Activated naive CD4-positive, alpha-beta T cell treated with Interleukin-2 at 50 U/mL for 16 hours (primary cell): ENCODE measurements at regions not wholly inside any gene's neighbourhood (a gene's known extent, or its start where the extent isn't known, plus 50 kb on each side); places are given as distances from the start of the nearest gene placed in this dataset.
"Not testable (repeated sequence)": the region's sequence is repeated elsewhere in the genome, so short reads cannot be mapped to it uniquely, and the experiment has no call there.

Experiments used
- DNase-seq: peaks from one replicate; pipeline ENCODE4 v3.0.0-alpha.2; 2020

DNA sequence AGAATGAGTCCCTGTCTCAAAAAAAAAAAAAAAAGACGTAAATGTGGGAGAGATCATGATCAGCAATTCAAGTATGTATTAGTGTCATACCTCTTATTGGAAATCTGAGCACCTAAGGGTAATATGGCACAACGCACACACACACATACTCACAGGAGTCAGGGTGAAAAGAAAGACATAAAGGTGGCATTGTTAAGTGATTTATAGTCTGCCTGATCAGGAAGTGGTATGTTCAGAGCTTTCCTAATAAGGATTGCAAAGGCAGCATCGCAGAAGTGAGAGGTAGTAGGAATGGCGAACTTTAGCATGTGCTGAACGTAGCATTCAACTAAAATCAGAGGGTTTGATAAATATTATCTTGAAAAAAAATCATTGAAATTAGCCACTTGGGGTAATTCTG, 854.3 kb downstream of the METTL15 start:
- no peak for DNase-seq

- DNase-seq, result no peak
Measured at GRCh38 chr11:28961726-28962125, 853.5 kb downstream of the METTL15 start.

DNA sequence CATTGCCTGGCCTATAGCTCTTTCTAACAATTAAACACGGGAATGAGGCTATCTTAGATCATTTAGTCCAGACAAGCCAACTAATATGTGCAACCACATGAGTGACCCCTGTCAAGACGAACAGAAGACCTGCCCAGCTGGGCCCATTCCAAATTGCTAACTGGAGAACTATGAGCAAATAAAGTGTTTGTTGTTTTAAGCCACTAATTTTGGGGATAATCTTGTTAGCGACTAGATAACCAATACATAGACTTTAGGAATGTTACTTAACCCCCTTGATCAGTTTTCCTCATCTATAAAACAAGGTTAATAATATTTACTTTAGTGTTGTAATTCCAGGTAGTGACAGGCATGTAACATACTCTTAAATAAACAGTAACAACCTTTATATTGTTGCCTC, 848.3 kb downstream of the METTL15 start:
- no peak for DNase-seq

GRCh38 chr11:28951191-28951590, 843.0 kb downstream of the METTL15 start:
- no peak for DNase-seq

DNA sequence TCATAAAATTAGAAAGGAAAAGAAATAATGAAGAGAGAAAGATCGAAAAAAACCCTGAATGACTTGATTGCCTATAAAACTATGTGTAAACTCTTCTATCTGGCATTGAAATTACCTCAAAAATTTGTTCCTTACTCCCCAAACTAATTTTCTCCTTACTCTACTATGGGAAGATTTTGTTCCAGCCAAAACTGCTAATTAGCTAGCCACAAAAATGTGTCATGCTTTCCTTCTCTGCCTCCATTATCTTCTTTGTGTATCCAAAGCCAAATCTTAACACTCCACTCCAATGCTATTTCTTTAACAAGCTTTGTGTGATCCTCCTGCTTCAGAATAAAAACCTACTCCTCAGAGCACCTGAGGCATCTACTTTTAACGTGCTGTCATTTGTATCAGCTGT, 831.2 kb downstream of the METTL15 start:
- DNase-seq, result no peak

- DNase-seq, result no peak
Measured at GRCh38 chr11:28938091-28938490, 829.9 kb downstream of the METTL15 start.

- DNase-seq, result no peak
Measured at GRCh38 chr11:28932940-28933339, 824.8 kb downstream of the METTL15 start.

GRCh38 chr11:28924004-28924403, 815.8 kb downstream of the METTL15 start:
- DNase-seq, result no peak

DNA sequence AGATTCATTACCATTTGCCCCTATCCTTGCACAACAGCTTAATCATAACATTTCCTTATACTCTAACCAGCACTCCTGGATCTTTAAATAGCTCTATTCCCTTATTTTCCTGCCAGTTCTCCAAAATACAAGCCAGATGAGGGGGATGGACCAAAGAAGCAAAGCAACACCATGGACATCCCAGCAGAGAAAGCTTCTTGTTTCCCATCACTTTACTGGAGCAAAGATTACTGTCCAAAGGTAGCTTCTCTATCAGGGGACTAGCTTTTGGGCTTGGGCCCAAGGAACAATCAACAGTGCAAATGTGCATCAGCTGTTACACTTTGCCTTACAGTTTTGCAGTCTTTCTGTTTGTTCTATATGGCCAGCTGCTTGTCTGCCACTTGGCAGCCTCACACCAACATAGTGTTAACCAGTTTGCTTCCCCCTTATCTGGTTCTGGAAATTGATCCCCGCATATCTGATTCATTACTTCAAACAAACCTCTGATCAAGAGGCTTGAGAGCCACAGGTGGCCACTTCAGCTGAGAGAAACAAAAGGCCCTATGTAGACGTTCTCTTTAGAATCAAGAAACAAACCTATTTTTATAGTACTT, 814.3 kb downstream of the METTL15 start:
- no peak for DNase-seq

DNA sequence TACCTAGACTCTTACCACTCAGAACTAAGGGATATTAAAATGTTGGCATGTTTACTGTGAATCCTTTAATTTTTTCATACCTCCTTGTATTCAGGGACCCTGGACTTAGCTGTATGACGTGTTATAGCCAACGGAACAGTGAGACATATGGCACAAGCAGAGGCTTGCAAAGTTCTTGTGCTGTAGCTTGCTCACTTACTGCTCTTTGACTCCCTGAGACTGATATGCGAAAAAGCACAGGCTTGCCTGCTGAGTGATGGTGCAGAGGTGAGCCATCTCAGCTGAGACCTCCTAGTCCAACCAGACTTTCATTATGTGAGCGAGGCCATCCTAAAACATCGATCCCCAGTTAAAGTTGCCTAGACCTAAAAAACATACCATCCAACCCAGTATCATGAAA, 811.0 kb downstream of the METTL15 start:
- DNase-seq, result no peak

- DNase-seq, result no peak
Measured at GRCh38 chr11:28913883-28914282, 805.7 kb downstream of the METTL15 start.

- DNase-seq, result no peak
Measured at GRCh38 chr11:28911829-28912228, 803.6 kb downstream of the METTL15 start.

DNA sequence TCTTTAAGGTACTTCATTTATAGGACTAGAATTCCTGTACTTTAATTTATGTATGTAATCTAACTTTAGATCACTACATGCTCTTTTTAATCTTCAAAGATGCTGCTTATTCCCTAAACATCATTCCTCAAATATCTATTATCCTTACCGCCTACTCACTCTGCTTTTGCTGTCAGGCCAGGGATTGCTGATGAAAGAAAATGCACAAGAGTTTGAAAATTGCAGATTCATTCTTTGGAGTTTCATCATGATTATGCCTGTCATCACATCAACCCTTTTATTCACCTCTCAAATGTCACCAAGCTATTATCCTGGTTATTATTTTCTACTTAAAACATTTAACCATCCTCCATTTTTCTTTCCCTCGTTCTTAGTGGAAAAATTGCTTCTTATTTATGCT, 802.7 kb downstream of the METTL15 start:
- DNase-seq, result no peak

DNA sequence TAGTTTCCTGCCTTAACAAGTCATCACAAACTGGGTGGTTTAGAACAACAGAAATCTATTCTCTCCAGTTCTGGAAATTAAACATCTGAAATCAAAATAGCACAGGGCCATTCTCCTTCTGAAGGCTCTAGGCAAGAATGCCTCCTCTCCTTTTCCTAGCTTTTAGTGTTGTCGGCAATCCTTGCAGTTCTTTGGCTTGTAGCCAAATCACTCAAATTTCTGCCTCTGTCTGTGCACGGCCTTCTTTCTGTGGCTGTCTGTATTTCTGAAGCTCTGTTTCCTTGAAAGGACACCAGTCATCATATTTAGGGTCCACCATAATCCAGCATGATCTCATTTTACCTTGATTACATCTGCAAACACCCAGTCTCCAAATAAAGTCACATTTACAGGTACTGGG, 795.5 kb downstream of the METTL15 start:
- no peak for DNase-seq

- DNase-seq, result no peak
Measured at GRCh38 chr11:28900427-28900826, 792.2 kb downstream of the METTL15 start.

- DNase-seq, result no peak
Measured at GRCh38 chr11:28899706-28900105, 791.5 kb downstream of the METTL15 start.

- DNase-seq, result not testable (repeated sequence)
Measured at GRCh38 chr11:28890601-28891040, 782.4 kb downstream of the METTL15 start.

DNA sequence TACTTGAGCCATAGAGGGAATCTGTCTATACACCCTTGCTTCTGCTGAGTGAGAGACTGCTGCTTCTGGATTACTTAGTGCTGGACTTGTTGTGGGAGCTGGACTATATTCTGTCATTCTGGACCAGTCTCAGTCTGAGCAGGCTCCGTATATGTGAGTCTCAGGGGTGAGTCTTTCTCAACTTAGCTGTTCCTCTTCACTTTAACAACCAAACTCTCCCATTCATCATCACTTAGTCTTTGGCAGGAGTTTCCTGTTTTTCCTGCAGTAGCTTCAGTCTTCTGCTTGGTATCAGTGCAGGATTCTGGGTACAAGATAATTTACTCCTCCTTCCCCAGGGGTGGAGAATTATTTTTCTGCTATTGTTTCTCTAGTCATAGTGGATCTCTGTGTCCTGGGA, 779.5 kb downstream of the METTL15 start:
- no peak for DNase-seq

- no peak for DNase-seq
Measured at GRCh38 chr11:28879869-28880268, 771.7 kb downstream of the METTL15 start.

- no peak for DNase-seq
Measured at GRCh38 chr11:28878025-28878424, 769.8 kb downstream of the METTL15 start.

DNA sequence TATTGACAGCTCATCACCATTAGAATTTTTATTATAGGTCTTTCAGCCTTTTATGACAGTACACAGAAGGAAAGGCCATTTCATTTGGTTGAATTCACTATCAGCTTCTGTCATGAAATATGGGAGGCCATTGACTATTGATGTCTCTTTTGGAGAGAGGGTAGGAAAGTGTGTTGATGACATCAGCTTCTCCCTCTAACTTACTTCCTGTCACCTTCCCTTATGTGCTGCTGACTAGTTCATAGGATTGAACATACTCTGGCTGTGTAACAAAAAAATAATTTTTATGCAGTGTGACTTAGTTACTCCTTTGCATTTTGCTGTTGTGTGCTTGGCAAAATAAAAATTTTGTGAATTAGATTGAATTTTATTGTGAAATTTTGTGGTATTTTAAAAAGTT, 769.2 kb downstream of the METTL15 start:
- no peak for DNase-seq

- no peak for DNase-seq
Measured at GRCh38 chr11:28874706-28875105, 766.5 kb downstream of the METTL15 start.

DNA sequence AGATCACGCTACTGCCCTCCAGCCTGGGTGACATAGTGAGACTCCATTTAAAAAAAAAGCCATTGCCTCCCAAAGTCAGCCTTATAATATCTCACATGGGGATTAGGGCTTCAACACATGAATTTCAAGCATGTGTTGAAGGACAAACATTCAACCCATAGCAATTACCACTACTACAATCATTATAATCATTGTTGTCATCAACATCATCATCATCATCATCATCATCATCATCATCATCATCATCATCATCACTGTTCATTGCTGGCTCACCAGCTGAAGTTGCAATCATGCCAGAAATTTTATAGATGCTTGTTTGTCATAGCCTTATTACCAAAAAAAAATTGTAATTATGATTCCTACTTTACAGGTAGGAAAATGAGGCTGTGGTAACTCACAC, 762.9 kb downstream of the METTL15 start:
- no peak for DNase-seq

GRCh38 chr11:28863422-28863821, 755.2 kb downstream of the METTL15 start:
- no peak for DNase-seq

DNA sequence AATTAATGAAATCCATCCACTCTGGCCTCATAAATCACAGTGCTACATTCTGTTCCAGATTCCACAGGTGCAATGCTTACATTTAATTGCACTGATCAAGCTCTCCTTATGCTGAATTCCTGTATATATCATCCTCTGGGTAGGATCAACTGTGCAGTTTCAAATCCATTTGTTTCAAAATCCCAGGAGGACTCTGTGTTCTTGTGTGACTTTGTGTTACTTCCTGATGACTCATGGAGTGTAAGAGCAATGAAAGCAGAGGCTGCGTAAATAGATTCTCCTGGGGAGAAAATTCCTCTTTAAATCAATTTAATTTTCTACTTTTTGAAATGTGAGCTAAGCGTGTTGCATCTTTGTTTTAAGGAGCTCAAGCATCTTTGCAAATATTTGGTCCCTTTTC, 752.7 kb downstream of the METTL15 start:
- no peak for DNase-seq

- no peak for DNase-seq
Measured at GRCh38 chr11:28858076-28858475, 749.9 kb downstream of the METTL15 start.
